ENCODE measurements at regions not wholly inside any gene's neighbourhood (a gene's known extent, or its start where the extent isn't known, plus 50 kb on each side); places are given as distances from the start of the nearest gene placed in this dataset.

DNA sequence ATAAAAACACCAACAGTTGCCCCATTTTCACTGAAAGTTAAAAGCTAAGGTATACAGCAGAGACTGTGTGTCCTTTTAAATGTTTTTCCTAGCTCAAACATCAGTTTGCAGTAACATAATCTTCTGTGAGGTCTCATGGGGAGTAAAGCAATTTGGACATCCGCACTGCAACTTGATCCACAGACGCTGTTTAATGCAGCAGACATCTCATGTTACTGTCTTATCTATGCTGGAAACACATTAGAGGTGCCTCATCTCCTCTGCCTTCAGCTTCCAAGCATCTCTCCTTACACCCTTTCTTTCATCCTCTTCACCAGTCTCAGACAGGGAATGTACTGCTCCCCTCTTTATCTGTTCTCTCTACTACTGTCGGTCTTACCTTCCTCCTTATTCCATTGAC, 53.7 kb upstream of the ATP11B start:
- TF ChIP-seq, protein P1, sequence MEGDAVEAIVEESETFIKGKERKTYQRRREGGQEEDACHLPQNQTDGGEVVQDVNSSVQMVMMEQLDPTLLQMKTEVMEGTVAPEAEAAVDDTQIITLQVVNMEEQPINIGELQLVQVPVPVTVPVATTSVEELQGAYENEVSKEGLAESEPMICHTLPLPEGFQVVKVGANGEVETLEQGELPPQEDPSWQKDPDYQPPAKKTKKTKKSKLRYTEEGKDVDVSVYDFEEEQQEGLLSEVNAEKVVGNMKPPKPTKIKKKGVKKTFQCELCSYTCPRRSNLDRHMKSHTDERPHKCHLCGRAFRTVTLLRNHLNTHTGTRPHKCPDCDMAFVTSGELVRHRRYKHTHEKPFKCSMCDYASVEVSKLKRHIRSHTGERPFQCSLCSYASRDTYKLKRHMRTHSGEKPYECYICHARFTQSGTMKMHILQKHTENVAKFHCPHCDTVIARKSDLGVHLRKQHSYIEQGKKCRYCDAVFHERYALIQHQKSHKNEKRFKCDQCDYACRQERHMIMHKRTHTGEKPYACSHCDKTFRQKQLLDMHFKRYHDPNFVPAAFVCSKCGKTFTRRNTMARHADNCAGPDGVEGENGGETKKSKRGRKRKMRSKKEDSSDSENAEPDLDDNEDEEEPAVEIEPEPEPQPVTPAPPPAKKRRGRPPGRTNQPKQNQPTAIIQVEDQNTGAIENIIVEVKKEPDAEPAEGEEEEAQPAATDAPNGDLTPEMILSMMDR (IDR thresholded peaks at IDR 0.05), result no peak
- TF ChIP-seq POLR2AphosphoS5 (IDR thresholded peaks at IDR 0.05) (no peak), POLR2A (IDR thresholded peaks at IDR 0.05) (no peak)

Measured in prostate gland (tissue), 2 donors.